Upper lobe of left lung (tissue), 6 donors: ENCODE measurements at regions not wholly inside any gene's neighbourhood (a gene's known extent, or its start where the extent isn't known, plus 50 kb on each side); places are given as distances from the start of the nearest gene placed in this dataset.

Experiments used
- ATAC-seq, 2 donors: fragments of 200-7000 bp; cut with Tn5 transposase; one replicate each; pipeline ENCODE4 v1.9.1; 2022; ENCODE audit warnings: mild to moderate bottlenecking in 2 of 2, moderate library complexity in 2 of 2; ENCODE audit not compliant: low FRiP score in 2 of 2
- DNase-seq, 2 donors: peaks; one replicate each; pipeline ENCODE4 v3.0.0-alpha.2; 2019 to 2020
- H3K27ac ChIP-seq, 4 donors: fragments of 200-600 bp; sonication (generic); one replicate each; pipeline ENCODE4 v1.5.1; 2016 to 2019
- H3K27me3 ChIP-seq, 4 donors: fragments of 200-600 bp; sonication (generic); one replicate each; pipeline ENCODE4 v1.5.1; 2017 to 2019
- H3K36me3 ChIP-seq, 4 donors: fragments of 200-600 bp; sonication (generic); one replicate each; pipeline ENCODE4 v1.5.1; 2016 to 2019
- H3K4me1 ChIP-seq, 4 donors: fragments of 200-600 bp; sonication (generic); one replicate each; pipeline ENCODE4 v1.5.1; 2018 to 2019
- H3K4me3 ChIP-seq, 4 donors: fragments of 200-600 bp; sonication (generic); one replicate each; pipeline ENCODE4 v1.5.1; 2017 to 2019; ENCODE audit warnings: mild to moderate bottlenecking in 2 of 4, moderate library complexity in 1 of 4
- H3K9me3 ChIP-seq, 4 donors: fragments of 200-600 bp; sonication (generic); one replicate each; pipeline ENCODE4 v1.5.1; 2018 to 2019
- CTCF ChIP-seq, 6 experiments: fragments of 450-650 bp in 4 of 6; fragments of 200-600 bp in 2 of 6; sonication (generic) in 2 of 6; IDR thresholded peaks; one replicate each; pipeline ENCODE4 v1.5.1; 2016 to 2019; ENCODE audit warnings: antibody characterized with exemption in 6 of 6
- EP300 ChIP-seq, 4 donors: sonication (generic); formaldehyde crosslinking; IDR thresholded peaks; one replicate each; pipeline ENCODE4 v1.5.1; 2017; ENCODE audit warnings: antibody characterized with exemption in 4 of 4, control low read depth in 2 of 4
- POLR2A ChIP-seq, 4 donors: fragments of 450-650 bp; IDR thresholded peaks; one replicate each; pipeline ENCODE4 v1.5.1; 2016 to 2017; ENCODE audit warnings: antibody characterized with exemption in 4 of 4, mild to moderate bottlenecking in 2 of 4
- POLR2AphosphoS5 ChIP-seq, 2 donors: sonication (generic); formaldehyde crosslinking; IDR thresholded peaks; one replicate each; pipeline ENCODE4 v1.5.1; 2017; ENCODE audit warnings: antibody characterized with exemption in 2 of 2
- WGBS, 2 donors: methylation state at CpG; one replicate each; pipeline ENCODE4 v1.1.5; 2017 to 2018; 5-methylcytosine and 5-hydroxymethylcytosine counted together
- donor health status: DM: no; HTN: no; CAD: no; lungs with moderate emphysema.
- donor health status: DM: no; HTN: yes; CAD: no; lungs with severe emphysema.

GRCh38 chr14:85987907-85988306, 458.0 kb downstream of the FLRT2 start:
- DNase-seq (no peak), ATAC-seq (no peak)
- Histone ChIP-seq H3K4me1 (no peaks in the 10 kb centered on the region), H3K36me3 (no peaks in the 10 kb centered on the region), H3K27me3 (no peaks in the 10 kb centered on the region), H3K9me3 (no peaks in the 10 kb centered on the region), H3K4me3 (no peak overlapping the region), H3K27ac (no peak overlapping the region)
- TF ChIP-seq POLR2AphosphoS5 (IDR thresholded peaks at IDR 0.05) (no peak), CTCF (IDR thresholded peaks at IDR 0.05) (no peak), POLR2A (IDR thresholded peaks at IDR 0.05) (no peak), EP300 (IDR thresholded peaks at IDR 0.05) (no peak)
- 64 to 75% methylated on average over 5 of the region's 5 CpGs for WGBS, 2 donors

GRCh38 chr14:85987292-85987691, 457.3 kb downstream of the FLRT2 start:
- no peak for TF ChIP-seq CTCF (IDR thresholded peaks at IDR 0.05)
- TF ChIP-seq POLR2AphosphoS5 (IDR thresholded peaks at IDR 0.05) = no peak
- no peak for TF ChIP-seq EP300 (IDR thresholded peaks at IDR 0.05)
- TF ChIP-seq POLR2A (IDR thresholded peaks at IDR 0.05) = no peak
- Histone ChIP-seq H3K27ac (no peak overlapping the region), H3K4me3 (no peak overlapping the region), H3K27me3 (no peaks in the 10 kb centered on the region), H3K4me1 (no peaks in the 10 kb centered on the region), H3K36me3 (no peaks in the 10 kb centered on the region), H3K9me3 (no peaks in the 10 kb centered on the region)
- ATAC-seq (no peak), DNase-seq (no peak)
- 71 to 86% methylated on average over 1 of the region's 1 CpG for WGBS, 2 donors

GRCh38 chr14:85978582-85979250, 448.8 kb downstream of the FLRT2 start:
- 70 to 87% methylated on average over 1 of the region's 1 CpG for WGBS, 2 donors
- no peak overlapping the region for H3K4me3 ChIP-seq
- ATAC-seq = no peak
- peaks cover 0 to 7% (median 0%) of the 10 kb centered on the region in 4 donors for H3K9me3 ChIP-seq
- H3K36me3 ChIP-seq = no peaks in the 10 kb centered on the region
- H3K27me3 ChIP-seq = no peaks in the 10 kb centered on the region
- no peaks in the 10 kb centered on the region for H3K4me1 ChIP-seq
- H3K27ac ChIP-seq = no peak overlapping the region
- no peak for TF ChIP-seq CTCF (IDR thresholded peaks at IDR 0.05)
- no peak for TF ChIP-seq POLR2AphosphoS5 (IDR thresholded peaks at IDR 0.05)
- TF ChIP-seq POLR2A (IDR thresholded peaks at IDR 0.05) = no peak
- no peak for TF ChIP-seq EP300 (IDR thresholded peaks at IDR 0.05)
- DNase-seq = no peak

GRCh38 chr14:85974602-85975001, 444.7 kb downstream of the FLRT2 start:
- H3K27ac ChIP-seq = no peak overlapping the region
- TF ChIP-seq EP300 (IDR thresholded peaks at IDR 0.05) (no peak), POLR2A (IDR thresholded peaks at IDR 0.05) (no peak), POLR2AphosphoS5 (IDR thresholded peaks at IDR 0.05) (no peak), CTCF (IDR thresholded peaks at IDR 0.05) (no peak)
- H3K9me3 ChIP-seq = peaks cover 0 to 12% (median 3%) of the 10 kb centered on the region in 4 donors
- no peak overlapping the region for H3K4me3 ChIP-seq
- 50 to 80% methylated on average over 6 to 8 of the region's 8 CpGs for WGBS, 2 donors
- DNase-seq (no peak), ATAC-seq (no peak)
- H3K36me3 ChIP-seq = no peaks in the 10 kb centered on the region
- H3K27me3 ChIP-seq = no peaks in the 10 kb centered on the region
- H3K4me1 ChIP-seq = no peaks in the 10 kb centered on the region

- ATAC-seq = no peak
Measured at GRCh38 chr14:85963486-85963885, 433.5 kb downstream of the FLRT2 start.

More at GRCh38 chr14:85963486-85963885, 433.5 kb downstream of the FLRT2 start:
- Histone ChIP-seq H3K36me3 (no peaks in the 10 kb centered on the region), H3K27me3 (no peaks in the 10 kb centered on the region), H3K9me3 (no peaks in the 10 kb centered on the region), H3K4me1 (no peaks in the 10 kb centered on the region), H3K4me3 (no peak overlapping the region), H3K27ac (no peak overlapping the region)
- no peak for DNase-seq
- TF ChIP-seq POLR2AphosphoS5 (IDR thresholded peaks at IDR 0.05) (no peak), POLR2A (IDR thresholded peaks at IDR 0.05) (no peak), EP300 (IDR thresholded peaks at IDR 0.05) (no peak), CTCF (IDR thresholded peaks at IDR 0.05) (no peak)
